ENCODE measurements at regions not wholly inside any gene's neighbourhood (a gene's known extent, or its start where the extent isn't known, plus 50 kb on each side); places are given as distances from the start of the nearest gene placed in this dataset.

GRCh38 chr16:64304396-64304795 is 817.5 kb downstream of the CDH11 start:
- H3K4me1 Mint-ChIP-seq: no peaks in the 10 kb centered on the region
- no peak overlapping the region for H3K4me3 Mint-ChIP-seq
- H3K9me3 Mint-ChIP-seq: peaks cover 11% of the 10 kb centered on the region
- POLR2A ChIA-PET: no interaction called here
- H3K27me3 Mint-ChIP-seq: no peaks in the 10 kb centered on the region
- ATAC-seq (ENCODE audit: low read depth) (no peak), DNase-seq (no peak)
- no peak overlapping the region for H3K27ac Mint-ChIP-seq
- no peaks in the 10 kb centered on the region for H3K36me3 Mint-ChIP-seq

GRCh38 chr16:64297863-64298600 is 823.8 kb downstream of the CDH11 start:
- Mint-ChIP-seq H3K27ac (no peak overlapping the region), H3K4me3 (no peak overlapping the region), H3K9me3 (peaks cover 12% of the 10 kb centered on the region), H3K36me3 (no peaks in the 10 kb centered on the region), H3K4me1 (no peaks in the 10 kb centered on the region), H3K27me3 (no peaks in the 10 kb centered on the region)
- POLR2A ChIA-PET: no interaction called here
- ATAC-seq (ENCODE audit: low read depth) (no peak), DNase-seq (no peak)

DNA sequence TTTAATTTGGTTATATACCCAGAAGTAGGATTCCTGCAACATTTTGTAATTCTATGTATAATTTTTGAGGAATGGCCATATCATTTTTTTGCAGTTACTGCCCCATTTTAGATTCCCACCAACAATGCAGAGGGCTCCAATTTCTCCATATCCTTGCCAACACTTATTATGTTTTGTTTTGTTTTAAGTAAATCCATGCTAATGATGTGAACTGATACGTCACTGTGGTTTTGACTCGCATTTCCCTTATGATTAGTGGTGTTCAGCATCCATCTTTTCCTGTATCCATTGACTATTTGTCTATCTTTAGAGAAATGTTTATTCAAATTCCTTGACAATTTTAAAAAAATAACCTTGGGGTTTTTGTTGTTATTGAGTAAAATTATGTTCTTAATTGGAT is 826.4 kb downstream of the CDH11 start:
- Mint-ChIP-seq H3K27me3 (no peaks in the 10 kb centered on the region), H3K9me3 (peaks cover 12% of the 10 kb centered on the region), H3K4me3 (no peak overlapping the region), H3K27ac (no peak overlapping the region), H3K36me3 (no peaks in the 10 kb centered on the region), H3K4me1 (no peaks in the 10 kb centered on the region)
- ATAC-seq (ENCODE audit: low read depth): no peak
- no peak for DNase-seq
- POLR2A ChIA-PET: no interaction called here

DNA sequence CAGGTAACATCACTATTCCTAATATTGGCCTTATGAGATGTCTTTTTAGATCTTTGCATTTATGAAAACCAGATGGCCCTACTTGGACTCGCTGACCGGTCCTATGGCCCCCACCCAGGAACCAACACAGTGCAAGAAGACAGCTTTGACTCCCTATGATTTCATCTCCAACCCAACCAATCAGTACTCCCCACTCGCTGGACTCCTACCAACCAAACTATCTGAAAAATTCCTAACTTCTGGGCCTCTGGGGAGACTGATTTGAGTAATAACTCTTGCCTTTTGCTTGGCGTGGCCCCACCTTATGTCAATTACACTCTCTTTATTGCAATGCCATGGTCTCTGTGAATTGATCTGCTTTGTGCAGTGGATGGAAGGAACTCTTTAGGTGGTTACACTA is 828.9 kb downstream of the CDH11 start:
- Mint-ChIP-seq H3K4me1 (no peaks in the 10 kb centered on the region), H3K4me3 (no peak overlapping the region), H3K27ac (no peak overlapping the region), H3K27me3 (no peaks in the 10 kb centered on the region), H3K9me3 (peaks cover 12% of the 10 kb centered on the region), H3K36me3 (no peaks in the 10 kb centered on the region)
- DNase-seq: no peak
- no peak for ATAC-seq (ENCODE audit: low read depth)
- POLR2A ChIA-PET: no interaction called here

- no peaks in the 10 kb centered on the region for H3K27me3 Mint-ChIP-seq
- POLR2A ChIA-PET: no interaction called here
- H3K4me1 Mint-ChIP-seq: no peaks in the 10 kb centered on the region
- ATAC-seq (ENCODE audit: low read depth) (no peak), DNase-seq (no peak)
- no peak overlapping the region for H3K4me3 Mint-ChIP-seq
- no peaks in the 10 kb centered on the region for H3K36me3 Mint-ChIP-seq
- H3K9me3 Mint-ChIP-seq: peaks cover 8% of the 10 kb centered on the region
- H3K27ac Mint-ChIP-seq: no peak overlapping the region
Observed at GRCh38 chr16:64292161-64292560, 829.7 kb downstream of the CDH11 start.

GRCh38 chr16:64290461-64290860 is 831.4 kb downstream of the CDH11 start:
- ATAC-seq (ENCODE audit: low read depth): no peak
- H3K36me3 Mint-ChIP-seq: no peaks in the 10 kb centered on the region
- no peak for DNase-seq
- H3K27me3 Mint-ChIP-seq: no peaks in the 10 kb centered on the region
- H3K9me3 Mint-ChIP-seq: peaks cover 6% of the 10 kb centered on the region
- H3K4me3 Mint-ChIP-seq: no peak overlapping the region
- no peak overlapping the region for H3K27ac Mint-ChIP-seq
- H3K4me1 Mint-ChIP-seq: no peaks in the 10 kb centered on the region
- POLR2A ChIA-PET: no interaction called here

DNA sequence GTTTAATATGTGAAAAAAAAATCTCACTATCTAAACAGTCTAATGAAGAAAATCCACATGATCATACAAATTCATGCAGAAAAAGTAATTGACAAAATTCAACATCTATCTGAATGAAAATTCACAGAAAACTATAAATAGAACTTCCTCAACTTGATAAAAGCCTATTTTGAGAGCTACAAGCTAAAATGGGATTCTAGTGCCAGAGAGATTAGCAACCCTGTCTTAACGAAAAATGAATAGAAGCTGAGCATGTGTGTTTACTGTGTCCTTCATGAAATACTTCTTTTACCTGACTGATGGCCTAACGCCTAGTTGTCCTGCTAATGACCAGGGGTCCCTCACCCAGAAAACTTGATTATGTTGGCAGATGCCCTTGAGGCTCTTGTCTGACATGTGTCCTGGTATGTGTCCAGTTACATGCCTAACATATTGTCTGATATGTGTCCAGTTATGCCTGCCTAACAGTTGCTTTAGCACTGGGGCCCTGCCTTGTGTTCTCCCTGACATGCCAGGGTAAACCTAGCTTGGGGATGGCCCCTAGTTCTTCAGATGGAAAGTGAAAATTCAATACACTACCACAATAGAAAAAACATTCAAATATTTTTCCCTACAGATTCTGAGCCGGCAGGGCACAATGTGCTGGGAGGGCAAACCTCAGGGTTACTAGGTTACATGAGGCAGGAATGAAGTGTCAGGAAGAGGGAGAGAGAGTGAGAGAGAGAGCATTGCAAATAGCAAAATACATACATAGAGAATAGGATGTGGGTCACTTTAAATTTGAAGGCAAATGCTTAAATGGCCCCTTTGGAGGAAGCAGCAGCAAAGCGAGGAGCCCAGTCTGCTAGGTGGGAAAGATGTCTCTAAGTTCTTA is 834.0 kb downstream of the CDH11 start:
- POLR2A ChIA-PET: no interaction called here
- Mint-ChIP-seq H3K27me3 (no peaks in the 10 kb centered on the region), H3K9me3 (peaks cover 5% of the 10 kb centered on the region), H3K27ac (no peak overlapping the region), H3K4me1 (no peaks in the 10 kb centered on the region), H3K4me3 (no peak overlapping the region), H3K36me3 (no peaks in the 10 kb centered on the region)
- no peak for DNase-seq
- no peak for ATAC-seq (ENCODE audit: low read depth)

- peaks cover 7% of the 10 kb centered on the region for H3K9me3 Mint-ChIP-seq
- no peak overlapping the region for H3K4me3 Mint-ChIP-seq
- DNase-seq (no peak), ATAC-seq (ENCODE audit: low read depth) (no peak)
- POLR2A ChIA-PET: no interaction called here
- no peaks in the 10 kb centered on the region for H3K4me1 Mint-ChIP-seq
- H3K36me3 Mint-ChIP-seq: no peaks in the 10 kb centered on the region
- no peaks in the 10 kb centered on the region for H3K27me3 Mint-ChIP-seq
- H3K27ac Mint-ChIP-seq: no peak overlapping the region
Observed at GRCh38 chr16:64282181-64282580, 839.7 kb downstream of the CDH11 start.

DNA sequence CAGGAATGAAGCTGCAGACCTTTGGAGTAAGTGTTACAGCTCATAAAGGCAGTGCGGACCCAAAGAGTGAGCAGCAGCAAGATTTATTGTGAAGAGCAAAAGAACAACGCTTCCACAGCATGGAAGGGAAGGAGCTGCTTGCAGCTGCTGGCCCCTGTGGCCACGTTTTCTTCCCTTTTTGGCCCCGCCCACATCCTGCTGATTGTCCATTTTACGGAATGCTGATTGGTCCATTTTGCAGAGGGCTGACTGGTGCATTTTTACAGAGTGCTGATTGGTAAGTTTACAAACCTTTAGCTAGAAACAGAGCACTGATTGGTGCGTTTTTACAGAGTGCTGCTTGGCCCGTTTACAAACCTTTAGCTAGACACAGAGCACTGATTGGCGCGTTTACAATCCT is 841.5 kb downstream of the CDH11 start:
- no peaks in the 10 kb centered on the region for H3K27me3 Mint-ChIP-seq
- H3K27ac Mint-ChIP-seq: no peak overlapping the region
- H3K9me3 Mint-ChIP-seq: peaks cover 8% of the 10 kb centered on the region
- DNase-seq (no peak), ATAC-seq (ENCODE audit: low read depth) (no peak)
- H3K36me3 Mint-ChIP-seq: no peaks in the 10 kb centered on the region
- H3K4me1 Mint-ChIP-seq: no peaks in the 10 kb centered on the region
- POLR2A ChIA-PET: no interaction called here
- H3K4me3 Mint-ChIP-seq: no peak overlapping the region

- Mint-ChIP-seq H3K4me1 (no peaks in the 10 kb centered on the region), H3K27me3 (no peaks in the 10 kb centered on the region), H3K36me3 (no peaks in the 10 kb centered on the region), H3K9me3 (peaks cover 8% of the 10 kb centered on the region), H3K27ac (no peak overlapping the region), H3K4me3 (no peak overlapping the region)
- DNase-seq (no peak), ATAC-seq (ENCODE audit: low read depth) (no peak)
- POLR2A ChIA-PET: no interaction called here
Observed at GRCh38 chr16:64278196-64278595, 843.7 kb downstream of the CDH11 start.

DNA sequence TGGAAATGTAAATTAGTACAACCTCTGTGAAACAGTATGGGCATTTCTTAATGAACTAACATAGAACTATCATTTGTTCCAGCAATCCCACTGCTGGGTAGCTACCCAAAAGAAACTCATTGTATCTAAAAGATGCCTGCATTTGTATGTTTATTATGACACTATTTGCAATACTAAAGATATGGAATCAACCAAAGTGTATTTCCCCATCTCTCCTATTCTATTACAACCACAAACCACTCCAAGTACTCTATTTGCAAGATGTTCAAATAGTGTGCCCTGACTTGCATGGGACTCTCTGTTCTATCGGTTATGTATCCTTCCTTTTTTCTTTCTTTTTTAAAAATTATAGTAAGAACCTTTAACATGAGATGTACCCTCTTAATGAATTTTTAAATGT is 845.2 kb downstream of the CDH11 start:
- no peak overlapping the region for H3K4me3 Mint-ChIP-seq
- POLR2A ChIA-PET: no interaction called here
- H3K36me3 Mint-ChIP-seq: no peaks in the 10 kb centered on the region
- DNase-seq: no peak
- H3K9me3 Mint-ChIP-seq: peaks cover 7% of the 10 kb centered on the region
- no peaks in the 10 kb centered on the region for H3K4me1 Mint-ChIP-seq
- H3K27me3 Mint-ChIP-seq: no peaks in the 10 kb centered on the region
- ATAC-seq (ENCODE audit: low read depth): no peak
- no peak overlapping the region for H3K27ac Mint-ChIP-seq

GRCh38 chr16:64272028-64272427 is 849.8 kb downstream of the CDH11 start:
- Mint-ChIP-seq H3K27ac (no peak overlapping the region), H3K27me3 (no peaks in the 10 kb centered on the region), H3K9me3 (peaks cover 4% of the 10 kb centered on the region), H3K36me3 (no peaks in the 10 kb centered on the region), H3K4me1 (no peaks in the 10 kb centered on the region), H3K4me3 (no peak overlapping the region)
- POLR2A ChIA-PET: no interaction called here
- no peak for ATAC-seq (ENCODE audit: low read depth)
- DNase-seq: no peak

- Mint-ChIP-seq H3K4me3 (no peak overlapping the region), H3K4me1 (no peaks in the 10 kb centered on the region), H3K27me3 (no peaks in the 10 kb centered on the region), H3K9me3 (peaks cover 8% of the 10 kb centered on the region), H3K36me3 (no peaks in the 10 kb centered on the region), H3K27ac (no peak overlapping the region)
- no peak for DNase-seq
- POLR2A ChIA-PET: no interaction called here
- ATAC-seq (ENCODE audit: low read depth): no peak
Observed at GRCh38 chr16:64269756-64270155, 852.1 kb downstream of the CDH11 start.

GRCh38 chr16:64265756-64266155 is 856.1 kb downstream of the CDH11 start:
- Mint-ChIP-seq H3K4me3 (no peak overlapping the region), H3K36me3 (no peaks in the 10 kb centered on the region), H3K27ac (no peak overlapping the region), H3K9me3 (peaks cover 11% of the 10 kb centered on the region), H3K27me3 (no peaks in the 10 kb centered on the region), H3K4me1 (no peaks in the 10 kb centered on the region)
- no peak for ATAC-seq (ENCODE audit: low read depth)
- POLR2A ChIA-PET: no interaction called here
- no peak for DNase-seq
